HG03460 (cell line): ENCODE measurements at regions not wholly inside any gene's neighbourhood (a gene's known extent, or its start where the extent isn't known, plus 50 kb on each side); places are given as distances from the start of the nearest gene placed in this dataset.
"Not testable (repeated sequence)": the region's sequence is repeated elsewhere in the genome, so short reads cannot be mapped to it uniquely, and the experiment has no call there.

Experiments
- ATAC-seq: cut with Tn5 transposase; IDR thresholded peaks from one replicate; pipeline ENCODE4 v1.9.1; 2021; ENCODE audit not compliant: unreplicated experiment

DNA sequence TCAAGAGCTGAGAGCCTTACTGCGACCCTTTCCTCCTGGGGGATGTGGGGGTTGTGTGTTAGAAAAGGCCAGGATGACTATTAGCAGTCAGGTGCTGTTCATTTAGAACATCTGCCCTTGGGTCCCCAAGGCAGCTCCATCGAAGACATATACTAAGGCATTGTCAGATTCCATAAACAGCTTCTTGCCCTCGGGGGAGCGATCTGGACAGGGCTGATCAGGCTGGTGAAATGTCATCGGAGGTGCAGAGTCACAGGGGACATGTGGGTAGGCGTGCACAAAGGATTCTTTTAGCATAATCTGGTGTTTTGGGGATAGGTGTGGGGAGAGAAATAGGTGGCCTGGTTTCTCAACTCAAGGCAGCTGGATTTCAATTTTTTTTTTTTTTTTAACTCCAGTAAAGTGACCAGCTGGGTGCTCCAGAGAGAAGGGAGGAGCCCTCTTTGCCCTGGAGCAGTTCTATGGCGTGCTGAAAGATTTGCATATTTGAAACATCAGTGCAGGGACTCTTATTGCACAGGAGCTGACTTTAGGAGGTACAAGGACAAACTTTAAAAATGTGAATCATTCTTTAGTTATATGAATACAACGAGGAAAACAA is 160.1 kb downstream of the SUDS3 start:
- no peak for ATAC-seq

DNA sequence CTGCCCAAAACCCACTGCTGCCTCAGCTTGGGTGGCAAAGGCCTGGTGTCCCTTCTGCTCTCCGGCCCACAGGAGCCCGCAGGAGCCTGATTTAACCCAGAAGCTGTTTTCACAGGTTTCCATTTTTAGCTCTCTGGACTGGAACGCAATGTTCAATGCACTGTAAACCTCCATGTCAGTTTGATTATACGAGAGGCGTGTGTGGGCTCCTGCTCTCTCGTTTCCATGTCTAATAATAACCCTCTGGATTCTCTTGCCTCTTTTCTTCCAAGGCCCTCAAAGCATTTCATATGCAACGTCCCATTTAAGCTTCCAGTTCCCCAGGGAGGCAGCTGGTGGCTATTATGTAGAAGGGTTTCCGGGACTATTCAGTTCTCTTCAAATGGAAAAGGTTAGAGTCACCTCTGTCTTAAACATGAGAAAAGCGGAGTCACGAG is 161.1 kb downstream of the SUDS3 start:
- ATAC-seq: no peak

DNA sequence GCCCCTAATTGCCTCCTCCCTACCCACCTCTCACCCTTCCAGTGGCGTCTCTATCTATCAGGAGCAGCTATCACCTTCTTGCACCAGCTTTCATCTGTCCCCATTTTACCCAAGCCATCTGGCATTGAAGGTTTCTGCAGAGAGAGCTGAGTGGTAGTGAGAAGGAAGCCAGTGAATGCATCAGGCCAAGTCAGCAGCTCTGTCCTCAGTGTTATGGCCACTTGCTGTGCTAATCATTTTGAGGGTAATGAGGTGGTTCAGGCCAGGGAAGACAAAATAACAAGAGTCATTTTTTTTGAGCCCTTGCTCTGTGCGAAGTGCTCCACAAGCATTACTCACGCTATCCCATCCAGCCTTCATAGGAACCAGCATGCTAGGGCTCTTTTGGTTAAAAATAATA is 164.7 kb downstream of the SUDS3 start:
- ATAC-seq: no peak

DNA sequence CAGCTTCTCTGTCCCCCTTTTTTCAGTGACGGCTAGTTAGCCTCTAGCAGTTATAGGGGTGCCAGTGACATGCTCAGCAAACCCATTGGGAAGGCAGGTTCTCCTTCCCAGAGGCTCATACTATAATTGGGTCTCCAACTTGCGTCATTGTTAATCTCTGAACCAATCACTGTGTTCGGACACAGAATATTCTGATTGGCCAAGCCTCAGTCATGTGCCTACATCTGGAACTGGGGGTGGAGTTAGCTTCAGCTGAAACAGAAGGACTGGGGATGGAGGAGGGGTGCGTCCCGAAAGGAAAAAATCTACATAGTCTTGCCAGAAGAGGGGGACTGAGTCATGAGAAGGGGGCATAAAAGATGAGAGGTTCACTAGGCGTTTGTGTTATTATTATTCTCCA is 165.6 kb downstream of the SUDS3 start:
- no peak for ATAC-seq

DNA sequence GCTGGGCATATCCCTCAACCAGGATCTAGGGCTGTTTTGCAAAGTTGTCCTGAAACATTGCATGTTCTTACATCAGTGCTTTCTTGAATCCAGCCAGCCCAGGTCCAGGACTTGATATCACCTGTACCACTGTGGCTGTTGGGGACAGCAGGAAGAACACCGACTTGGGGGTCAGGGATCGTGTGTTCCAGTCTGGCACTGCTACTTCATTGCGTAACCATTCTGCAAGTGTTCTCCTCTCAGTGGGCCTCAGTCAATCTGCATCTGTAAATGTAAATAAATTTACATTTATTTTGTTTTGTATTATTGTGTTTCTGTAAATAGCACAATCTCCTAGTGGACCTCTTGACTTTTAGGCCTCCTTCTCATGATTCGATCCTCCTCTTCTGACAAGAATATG is 167.3 kb downstream of the SUDS3 start:
- no peak for ATAC-seq

DNA sequence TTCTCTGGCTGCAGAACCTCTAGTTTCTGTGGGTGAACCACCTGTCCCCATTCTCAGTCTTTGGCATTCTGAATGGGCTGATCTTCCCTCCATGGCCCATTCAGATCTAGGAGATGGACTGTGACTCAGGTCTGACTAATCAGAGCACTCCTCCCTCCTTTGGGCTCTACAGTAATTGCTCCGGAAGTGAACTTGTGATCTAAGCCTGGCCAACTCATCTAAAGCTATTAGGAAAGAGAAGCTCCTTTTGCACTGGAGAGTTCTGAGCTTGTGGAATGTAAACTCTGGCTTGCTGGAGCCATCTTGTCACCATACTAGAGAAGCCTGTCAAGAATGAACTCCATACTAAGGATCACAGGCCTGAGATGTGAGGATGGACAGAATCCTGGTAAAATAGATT is 168.2 kb downstream of the SUDS3 start:
- ATAC-seq: no peak

DNA sequence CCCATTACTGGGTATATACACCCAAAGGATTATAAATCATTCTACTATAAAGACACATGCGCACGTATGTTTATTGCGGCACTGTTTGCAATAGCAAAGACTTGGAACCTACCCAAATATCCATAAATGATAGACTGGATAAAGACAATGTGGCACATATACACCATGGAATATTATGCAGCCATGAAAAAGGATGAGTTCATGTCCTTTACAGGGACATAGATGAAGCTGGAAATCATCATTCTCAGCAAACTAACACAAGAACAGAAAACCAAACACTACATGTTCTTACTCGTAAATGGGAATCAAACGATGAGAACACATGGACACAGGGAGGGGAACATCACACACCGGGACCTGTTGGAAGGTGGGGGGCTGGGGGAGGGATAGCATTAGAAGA is 171.3 kb downstream of the SUDS3 start:
- not testable (repeated sequence) for ATAC-seq

DNA sequence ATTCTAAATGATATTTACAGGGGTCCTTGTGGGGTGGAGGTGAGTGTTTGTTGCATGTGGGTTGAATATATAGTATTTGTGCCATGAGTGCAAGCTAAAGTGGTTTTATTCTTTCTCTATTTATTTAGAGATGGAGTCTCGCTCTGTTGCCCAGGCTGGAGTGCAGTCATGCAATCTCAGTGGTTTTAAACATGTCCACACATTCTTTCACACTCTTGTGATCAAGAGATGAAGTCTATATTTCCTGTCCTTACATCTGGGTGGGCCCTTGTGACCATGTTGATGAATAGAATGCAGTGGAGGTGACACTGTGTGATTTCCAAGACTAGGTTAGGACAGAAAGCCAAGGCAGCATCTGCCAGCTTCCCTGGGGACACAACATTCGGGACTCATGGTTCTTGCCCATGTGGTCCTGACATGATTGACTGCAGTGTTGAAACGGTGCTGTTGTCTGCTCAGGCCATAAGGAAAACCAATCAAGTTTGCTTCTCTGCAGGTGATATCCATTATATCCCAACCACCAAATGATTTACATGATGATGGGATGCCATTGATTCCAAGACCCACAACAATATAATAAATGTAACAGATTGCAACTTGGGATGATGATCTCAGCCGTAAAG is 172.6 kb downstream of the SUDS3 start:
- no peak for ATAC-seq

DNA sequence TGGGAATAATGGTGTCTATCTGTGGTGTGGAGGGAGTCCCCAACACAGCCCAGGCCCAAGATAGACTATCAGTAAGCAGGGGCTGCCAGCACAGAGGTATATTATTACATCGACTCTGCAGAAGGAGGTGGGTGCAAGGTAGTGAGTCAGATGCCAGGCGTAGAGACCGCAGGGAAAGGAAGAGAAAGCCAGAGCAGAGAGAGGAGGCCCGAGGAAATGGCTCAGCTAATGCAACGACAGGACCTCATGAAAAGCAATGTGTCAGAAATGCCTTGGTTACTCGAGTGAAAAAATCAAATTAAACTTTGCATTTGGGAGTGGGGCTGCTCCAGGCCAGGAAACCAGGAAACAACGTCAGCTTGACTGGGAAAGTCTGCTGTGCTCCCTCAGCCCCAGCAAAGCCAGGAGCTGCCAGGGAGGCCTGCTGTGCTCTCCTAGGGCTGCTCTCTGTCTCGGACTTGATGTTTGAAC is 173.2 kb downstream of the SUDS3 start:
- no peak for ATAC-seq

DNA sequence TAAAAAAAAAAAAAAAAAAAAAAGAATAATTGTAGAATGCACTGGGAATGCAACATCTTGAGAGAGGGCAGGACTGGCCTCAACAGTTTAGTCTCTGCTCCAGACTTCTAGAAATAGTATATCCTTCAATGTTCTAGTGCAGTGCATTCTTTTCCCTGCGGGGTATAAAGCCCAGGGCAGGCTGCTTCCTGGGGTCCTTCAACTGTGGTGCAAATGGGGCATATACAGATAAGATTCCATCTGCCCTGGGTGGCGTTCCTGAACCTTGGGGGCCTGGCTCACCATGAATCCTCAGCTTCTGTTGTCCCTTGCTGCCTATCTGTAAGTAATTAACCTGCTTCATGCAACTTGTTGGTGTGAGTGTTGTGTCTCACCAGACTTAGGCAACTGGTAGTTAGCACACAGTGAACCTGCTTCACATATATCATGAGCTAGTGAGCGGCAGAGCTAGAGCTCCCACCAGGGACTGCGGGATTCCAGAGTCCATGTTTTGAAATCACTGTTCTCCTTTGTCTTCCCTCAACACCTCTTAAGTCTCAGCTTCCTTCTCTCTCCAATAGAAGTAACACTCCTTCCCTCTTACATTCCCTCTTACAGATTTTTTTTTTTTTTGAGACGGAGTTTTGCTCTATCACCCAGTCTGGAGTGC is 177.6 kb downstream of the SUDS3 start:
- ATAC-seq: no peak

DNA sequence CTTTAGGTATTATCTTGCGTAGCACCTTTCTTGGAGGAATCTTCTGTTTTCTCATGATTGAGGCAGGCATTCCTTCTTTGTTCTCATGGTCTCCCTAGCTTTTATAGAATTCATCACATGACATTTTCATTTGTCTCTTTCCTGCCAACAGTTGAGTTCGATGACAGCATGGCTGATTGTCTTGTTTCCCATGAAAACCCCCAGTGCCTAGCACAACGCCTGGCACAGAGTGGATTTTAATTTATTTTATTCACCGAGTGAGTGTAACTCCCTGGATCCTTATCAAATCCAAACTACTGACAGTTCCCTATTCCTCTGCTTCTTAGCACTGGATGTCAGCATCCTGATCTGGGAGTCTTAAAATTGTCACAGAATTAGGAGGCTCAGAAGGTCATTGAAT is 182.6 kb downstream of the SUDS3 start:
- ATAC-seq: no peak

DNA sequence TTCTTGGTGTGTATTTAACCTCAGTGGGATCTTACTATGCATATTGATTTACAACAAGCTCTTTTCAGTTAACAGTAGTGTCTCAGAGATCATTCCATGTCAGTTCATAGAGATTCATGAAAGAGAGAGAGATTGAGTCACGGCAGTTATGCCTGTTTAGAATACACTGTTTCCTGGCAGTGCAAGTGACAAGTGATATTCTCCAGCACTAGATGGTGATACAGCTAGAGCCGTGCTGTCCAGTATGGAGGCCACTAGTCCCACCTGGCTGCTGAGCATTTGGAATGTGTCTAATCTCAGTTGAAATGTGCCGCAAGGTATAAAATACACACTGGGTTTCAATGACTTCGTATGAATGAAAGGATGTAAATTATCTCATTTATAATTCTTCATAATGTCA is 184.4 kb downstream of the SUDS3 start:
- ATAC-seq: no peak

DNA sequence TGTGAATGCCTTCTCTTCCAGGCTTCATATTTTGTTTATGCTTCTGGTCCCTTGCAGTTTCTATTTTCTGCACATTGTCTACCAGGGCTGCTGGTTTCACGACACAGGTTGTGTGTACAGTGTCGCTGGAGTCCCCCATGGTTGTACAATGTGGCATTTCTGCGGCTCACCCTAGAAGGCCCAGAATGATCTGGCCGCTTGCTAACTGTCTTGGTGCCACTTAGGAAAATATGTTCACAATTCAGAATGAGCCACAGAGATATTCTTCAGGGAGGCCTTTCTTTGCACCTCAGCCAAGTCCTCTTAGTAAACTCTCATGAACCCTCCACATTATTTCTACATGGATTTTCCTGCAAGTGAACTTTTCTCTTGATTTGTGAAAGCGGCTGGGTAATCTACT is 195.4 kb downstream of the SUDS3 start:
- ATAC-seq: no peak

DNA sequence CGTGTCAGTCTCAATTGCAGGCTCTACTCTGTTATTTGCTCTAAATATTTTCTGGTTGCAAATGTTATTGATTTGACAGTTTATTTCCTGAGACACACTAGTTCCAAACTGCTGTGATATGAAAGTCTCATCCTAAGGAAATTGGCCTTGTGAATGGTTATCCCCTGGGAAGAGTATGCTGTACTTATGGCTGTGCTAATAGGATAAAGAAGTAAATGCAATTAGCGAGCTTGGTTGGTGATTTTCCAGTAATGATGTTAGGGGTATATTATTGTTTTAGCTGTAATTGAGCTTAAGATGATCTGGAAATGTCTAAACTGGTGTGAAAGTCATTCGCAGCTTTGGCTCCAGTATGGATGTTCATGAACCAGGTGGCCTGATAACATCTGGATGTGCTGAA is 197.9 kb downstream of the SUDS3 start:
- no peak for ATAC-seq

DNA sequence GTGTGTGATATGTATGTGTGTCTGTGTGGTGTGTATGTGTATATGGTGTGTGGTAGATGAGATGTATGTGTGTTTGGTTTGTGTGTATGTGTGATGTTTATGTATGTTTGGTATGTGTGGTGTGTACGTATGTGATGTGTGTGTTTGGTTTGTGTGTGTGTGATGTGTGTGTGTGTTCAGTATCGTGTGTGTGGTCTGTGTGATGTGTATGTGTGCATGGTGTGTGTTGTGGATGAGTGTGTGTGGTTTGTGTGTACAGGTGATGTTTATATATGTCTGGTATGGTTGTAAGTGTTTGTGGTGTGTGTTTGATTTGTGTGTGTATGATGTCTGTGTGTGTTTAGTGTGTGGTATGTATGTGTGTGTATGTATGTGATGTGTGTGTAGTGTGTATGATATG is 199.4 kb downstream of the SUDS3 start:
- no peak for ATAC-seq

DNA sequence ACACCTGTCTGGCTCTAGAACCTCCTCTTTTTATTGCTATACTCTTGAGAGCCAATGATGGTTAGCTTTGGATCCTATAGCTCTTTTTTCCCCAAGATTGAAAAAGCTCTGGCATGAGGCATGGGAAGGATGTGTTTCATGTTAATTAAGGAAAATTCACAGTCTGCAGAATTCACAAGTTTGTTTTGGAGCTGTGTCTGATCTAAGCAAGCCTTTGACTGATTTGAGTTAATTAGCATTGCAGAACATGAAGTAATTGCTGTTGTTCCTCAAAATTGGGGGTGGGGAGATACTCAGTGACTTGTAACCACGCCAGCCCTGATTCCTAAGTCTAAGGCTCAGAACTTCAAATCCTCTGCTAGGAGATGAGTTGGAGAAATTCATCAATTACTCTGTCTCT is 205.0 kb downstream of the SUDS3 start:
- ATAC-seq: no peak

DNA sequence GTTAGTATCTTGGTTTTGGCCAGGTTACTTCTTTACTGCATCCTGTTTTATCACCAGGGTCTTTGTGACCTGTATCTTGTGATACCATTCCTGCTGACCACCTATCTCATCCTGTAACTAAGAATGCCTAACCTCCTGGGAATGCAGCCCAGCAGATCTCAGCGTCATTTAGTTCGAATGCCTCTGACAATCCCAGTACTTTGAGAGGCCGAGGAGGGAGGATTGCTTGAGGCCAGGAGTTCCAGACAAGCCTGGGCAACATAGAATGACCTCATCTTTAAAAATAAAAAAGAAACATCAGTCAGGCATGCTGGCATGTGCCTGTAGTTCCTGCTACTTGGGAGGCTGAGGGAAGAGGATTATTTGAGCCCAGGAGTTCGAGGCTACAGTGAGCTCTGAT is 206.5 kb downstream of the SUDS3 start:
- no peak for ATAC-seq

DNA sequence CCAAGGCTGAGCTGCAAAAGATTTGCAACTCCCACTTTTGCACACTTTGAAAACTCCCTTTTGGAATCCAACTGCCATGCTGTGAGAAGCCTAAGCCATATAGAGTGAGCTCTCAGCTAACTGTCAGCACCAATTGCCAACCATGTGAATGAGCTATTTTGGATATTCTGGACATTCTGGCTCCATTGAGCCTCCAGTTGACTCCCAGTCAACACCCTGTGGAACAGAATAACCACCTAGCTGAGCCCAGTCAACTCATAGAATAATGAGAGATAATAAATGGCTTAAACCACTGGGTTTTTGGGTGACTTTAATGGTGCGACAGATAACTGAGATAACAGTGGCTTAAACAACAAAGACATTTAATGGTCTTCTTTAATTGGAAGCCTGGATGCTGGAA is 210.1 kb downstream of the SUDS3 start:
- ATAC-seq: no peak

DNA sequence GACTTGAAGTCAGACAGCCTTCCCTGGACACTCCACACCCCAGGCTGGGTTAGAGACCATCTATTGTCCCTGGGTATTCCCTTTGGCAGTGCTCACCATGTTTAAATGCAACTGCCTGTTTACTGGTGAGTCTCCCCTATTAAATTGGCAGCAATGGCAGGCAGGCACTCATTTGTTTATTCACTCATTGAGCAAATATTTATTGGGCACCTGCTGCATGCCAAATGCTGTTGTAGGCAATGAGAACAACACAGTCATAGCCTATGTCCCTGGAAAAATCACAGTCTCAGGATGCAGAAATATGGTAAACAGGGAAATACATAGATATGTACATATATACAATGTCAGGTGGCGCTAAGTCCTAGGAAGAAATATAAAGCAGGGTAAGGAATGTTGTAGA is 212.8 kb downstream of the SUDS3 start:
- no peak for ATAC-seq

DNA sequence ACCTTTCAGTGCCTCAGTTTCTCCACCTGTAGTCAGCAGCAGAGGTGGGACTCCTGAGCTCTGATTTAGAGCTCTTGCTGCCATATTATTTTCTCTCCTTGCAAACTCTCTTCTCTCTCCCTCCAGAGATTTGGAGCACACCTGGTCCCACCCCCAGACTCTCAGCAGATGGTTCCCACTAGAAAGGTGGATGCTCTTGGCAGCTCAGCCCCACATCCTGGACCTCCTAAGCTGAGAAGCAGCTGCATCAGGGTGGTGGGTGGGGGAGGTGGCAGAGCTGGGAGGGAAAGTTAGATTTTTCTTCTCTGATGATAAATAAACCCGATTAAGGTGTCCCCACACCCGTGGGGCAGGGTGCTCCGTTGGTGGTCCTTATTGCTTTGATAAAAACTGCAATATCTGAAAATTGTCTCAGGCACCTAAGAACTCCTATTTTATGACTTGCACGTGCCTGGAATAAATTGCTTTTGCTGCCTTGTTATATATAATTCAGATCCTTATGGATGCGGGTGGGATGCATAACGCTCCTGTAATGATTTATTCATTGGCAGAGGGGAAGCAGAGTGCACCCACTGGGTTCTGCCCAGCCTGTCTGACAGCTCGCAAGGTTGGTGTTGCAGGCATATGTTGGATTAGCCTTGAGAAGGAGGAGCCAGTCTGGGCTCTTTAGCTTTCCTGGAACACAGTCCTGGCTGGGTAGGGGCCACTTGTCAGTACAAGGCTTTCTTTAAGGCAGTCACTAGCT is 214.2 kb downstream of the SUDS3 start:
- ATAC-seq: no peak

DNA sequence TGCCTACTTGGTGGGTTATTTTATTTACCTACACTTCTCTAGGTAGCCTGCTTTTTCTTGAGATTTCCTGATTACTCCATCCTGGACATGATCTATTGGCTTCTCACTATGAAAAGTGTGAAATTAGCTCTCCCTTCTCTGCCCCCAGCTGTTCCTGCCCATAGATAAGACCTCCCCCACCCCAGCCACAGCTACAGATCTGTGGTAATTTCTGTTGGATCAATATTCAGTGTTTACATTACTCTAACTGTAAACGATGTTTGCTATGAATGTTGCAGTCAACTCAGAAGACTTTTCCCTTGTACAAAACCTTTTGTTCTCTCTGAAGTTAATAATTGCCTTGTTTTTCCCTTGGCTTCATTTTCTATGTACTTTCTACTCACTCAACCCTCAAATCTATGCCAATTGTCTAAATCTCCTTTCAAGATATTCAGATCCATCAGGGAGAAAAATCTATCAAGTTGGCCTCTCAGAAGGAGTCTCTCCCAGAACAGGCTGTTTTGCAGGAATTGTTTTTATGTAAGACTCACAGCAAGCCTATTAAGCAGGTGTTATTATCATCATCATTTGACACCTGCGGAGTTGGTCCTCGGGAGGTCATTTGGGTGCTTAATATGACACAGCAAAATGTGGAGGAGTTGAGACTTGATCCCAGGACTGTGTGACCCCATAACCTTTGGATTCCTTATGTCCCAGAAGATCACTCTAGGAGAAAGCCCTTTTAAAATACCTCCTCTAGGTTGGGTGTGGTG is 227.4 kb downstream of the SUDS3 start:
- no peak for ATAC-seq
